Panc1 (cell line): ENCODE measurements at regions not wholly inside any gene's neighbourhood (a gene's known extent, or its start where the extent isn't known, plus 50 kb on each side); places are given as distances from the start of the nearest gene placed in this dataset.

Experiments used
- POLR2AphosphoS5 ChIP-seq: IDR thresholded peaks from 2 replicates; pipeline ENCODE4 v1.6.1; 2012; ENCODE audit warnings: mild to moderate bottlenecking, low read depth, low read length, moderate library complexity
- REST ChIP-seq, 2 experiments: IDR thresholded peaks; 2 replicates each; pipeline ENCODE4 v1.6.1; 2011 to 2012; ENCODE audit warnings: low read depth in 2 of 2, control low read depth in 1 of 2, low read length in 1 of 2, mild to moderate bottlenecking in 1 of 2, moderate library complexity in 1 of 2; ENCODE audit not compliant: insufficient read depth in 1 of 2
- TF ChIP-seq, protein P1 (sequence below): fragments of 450-650 bp; IDR thresholded peaks from 2 replicates; pipeline ENCODE4 v1.5.1; 2017; ENCODE audit warnings: mild to moderate bottlenecking

DNA sequence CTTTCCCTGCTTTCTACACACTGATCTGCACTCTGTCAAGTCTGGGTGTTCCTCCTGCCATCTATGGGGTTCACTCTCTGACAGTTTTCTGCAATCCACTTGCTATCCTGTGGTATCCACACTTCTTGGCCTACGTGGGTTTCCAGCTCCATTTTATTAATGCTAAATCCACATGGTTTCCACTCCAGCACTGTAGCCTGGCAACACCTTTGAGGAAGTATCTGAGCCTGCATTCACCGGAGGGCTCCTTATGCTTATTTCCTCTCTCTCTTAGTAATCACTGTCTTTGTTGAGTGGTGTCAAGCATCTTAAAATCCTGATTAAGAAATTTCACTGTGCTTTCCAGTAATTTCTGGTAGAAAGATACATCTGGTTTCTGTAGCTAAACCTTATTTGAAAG lies 703.7 kb downstream of the TMEM121 start:
- TF ChIP-seq, protein P1, sequence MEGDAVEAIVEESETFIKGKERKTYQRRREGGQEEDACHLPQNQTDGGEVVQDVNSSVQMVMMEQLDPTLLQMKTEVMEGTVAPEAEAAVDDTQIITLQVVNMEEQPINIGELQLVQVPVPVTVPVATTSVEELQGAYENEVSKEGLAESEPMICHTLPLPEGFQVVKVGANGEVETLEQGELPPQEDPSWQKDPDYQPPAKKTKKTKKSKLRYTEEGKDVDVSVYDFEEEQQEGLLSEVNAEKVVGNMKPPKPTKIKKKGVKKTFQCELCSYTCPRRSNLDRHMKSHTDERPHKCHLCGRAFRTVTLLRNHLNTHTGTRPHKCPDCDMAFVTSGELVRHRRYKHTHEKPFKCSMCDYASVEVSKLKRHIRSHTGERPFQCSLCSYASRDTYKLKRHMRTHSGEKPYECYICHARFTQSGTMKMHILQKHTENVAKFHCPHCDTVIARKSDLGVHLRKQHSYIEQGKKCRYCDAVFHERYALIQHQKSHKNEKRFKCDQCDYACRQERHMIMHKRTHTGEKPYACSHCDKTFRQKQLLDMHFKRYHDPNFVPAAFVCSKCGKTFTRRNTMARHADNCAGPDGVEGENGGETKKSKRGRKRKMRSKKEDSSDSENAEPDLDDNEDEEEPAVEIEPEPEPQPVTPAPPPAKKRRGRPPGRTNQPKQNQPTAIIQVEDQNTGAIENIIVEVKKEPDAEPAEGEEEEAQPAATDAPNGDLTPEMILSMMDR = no peak
- TF ChIP-seq REST (IDR thresholded peaks at IDR 0.05; ENCODE audit: insufficient read depth in 1 of 2, low read depth in 2 of 2, low read length in 1 of 2) (no peak), POLR2AphosphoS5 (no peak)
